ENCODE measurements at regions not wholly inside any gene's neighbourhood (a gene's known extent, or its start where the extent isn't known, plus 50 kb on each side); places are given as distances from the start of the nearest gene placed in this dataset.

GRCh38 chr2:175350105-175350504 is 168.6 kb upstream of the ATP5MC3 start:
- TF ChIP-seq POLR2A (IDR thresholded peaks at IDR 0.05) (no peak), CTCF (IDR thresholded peaks at IDR 0.05) (no peak)

Data from uterus (tissue), 2 donors.